ENCODE measurements at regions not wholly inside any gene's neighbourhood (a gene's known extent, or its start where the extent isn't known, plus 50 kb on each side); places are given as distances from the start of the nearest gene placed in this dataset.
A peak's percentile ranks its signal among the peaks of the same experiment; 100 is the strongest.

GRCh38 chr5:125321654-125322053 lies 575.2 kb upstream of the ZNF608 start:
- Mint-ChIP-seq H3K4me1 (ENCODE audit: low read depth, unreplicated experiment) (no peaks in the 10 kb centered on the region), H3K36me3 (ENCODE audit: insufficient read depth, unreplicated experiment) (no peaks in the 10 kb centered on the region), H3K27me3 (ENCODE audit: unreplicated experiment) (no peaks in the 10 kb centered on the region), H3K9me3 (ENCODE audit: low read depth, unreplicated experiment) (no peaks in the 10 kb centered on the region), H3K27ac (ENCODE audit: unreplicated experiment) (no peak overlapping the region), H3K4me3 (ENCODE audit: low read depth, unreplicated experiment) (no peak overlapping the region)
- CTCF ChIA-PET: no interaction called here
- no peak for DNase-seq
- TF ChIP-seq CTCF (IDR thresholded peaks at IDR 0.05; ENCODE audit: unreplicated experiment): no peak
- BruUV-seq (replicated peaks): no TSS peak
- intact Hi-C loops (cut with micrococcal nuclease; ENCODE audit: unreplicated experiment): no loop called here

GRCh38 chr5:125323613-125324012 lies 577.2 kb upstream of the ZNF608 start:
- H3K4me1 Mint-ChIP-seq (ENCODE audit: low read depth, unreplicated experiment): no peaks in the 10 kb centered on the region
- H3K27ac Mint-ChIP-seq (ENCODE audit: unreplicated experiment): no peak overlapping the region

GRCh38 chr5:125325488-125326149 lies 579.2 kb upstream of the ZNF608 start:
- no TSS peak for BruUV-seq (replicated peaks)
- Mint-ChIP-seq H3K9me3 (ENCODE audit: low read depth, unreplicated experiment) (peaks cover 2% of the 10 kb centered on the region), H3K4me1 (ENCODE audit: low read depth, unreplicated experiment) (no peaks in the 10 kb centered on the region), H3K4me3 (ENCODE audit: low read depth, unreplicated experiment) (no peak overlapping the region), H3K36me3 (ENCODE audit: insufficient read depth, unreplicated experiment) (no peaks in the 10 kb centered on the region), H3K27ac (ENCODE audit: unreplicated experiment) (no peak overlapping the region), H3K27me3 (ENCODE audit: unreplicated experiment) (no peaks in the 10 kb centered on the region)
- CTCF ChIA-PET: no interaction called here
- no peak for DNase-seq
- TF ChIP-seq CTCF (IDR thresholded peaks at IDR 0.05; ENCODE audit: unreplicated experiment): no peak
- intact Hi-C loops (cut with micrococcal nuclease; ENCODE audit: unreplicated experiment): no loop called here

More at GRCh38 chr5:125323613-125324012, 577.2 kb upstream of the ZNF608 start:
- TF ChIP-seq CTCF (IDR thresholded peaks at IDR 0.05; ENCODE audit: unreplicated experiment): no peak
- Mint-ChIP-seq H3K36me3 (ENCODE audit: insufficient read depth, unreplicated experiment) (no peaks in the 10 kb centered on the region), H3K9me3 (ENCODE audit: low read depth, unreplicated experiment) (no peaks in the 10 kb centered on the region), H3K27me3 (ENCODE audit: unreplicated experiment) (no peaks in the 10 kb centered on the region), H3K4me3 (ENCODE audit: low read depth, unreplicated experiment) (no peak overlapping the region)
- BruUV-seq (replicated peaks): no TSS peak
- CTCF ChIA-PET: no interaction called here
- intact Hi-C loops (cut with micrococcal nuclease; ENCODE audit: unreplicated experiment): no loop called here
- DNase-seq: no peak

- Mint-ChIP-seq H3K9me3 (ENCODE audit: low read depth, unreplicated experiment) (peaks cover 2% of the 10 kb centered on the region), H3K36me3 (ENCODE audit: insufficient read depth, unreplicated experiment) (no peaks in the 10 kb centered on the region), H3K27me3 (ENCODE audit: unreplicated experiment) (no peaks in the 10 kb centered on the region), H3K4me1 (ENCODE audit: low read depth, unreplicated experiment) (no peaks in the 10 kb centered on the region), H3K4me3 (ENCODE audit: low read depth, unreplicated experiment) (no peak overlapping the region), H3K27ac (ENCODE audit: unreplicated experiment) (no peak overlapping the region)
- no TSS peak for BruUV-seq (replicated peaks)
- intact Hi-C loops (cut with micrococcal nuclease; ENCODE audit: unreplicated experiment): no loop called here
- TF ChIP-seq CTCF (IDR thresholded peaks at IDR 0.05; ENCODE audit: unreplicated experiment): no peak
- CTCF ChIA-PET: no interaction called here
- peak; percentile 32 for DNase-seq
These were observed 579.7 kb upstream of the ZNF608 start for GRCh38 chr5:125326150-125326510.
